GM23338 (cell line): ENCODE measurements at regions not wholly inside any gene's neighbourhood (a gene's known extent, or its start where the extent isn't known, plus 50 kb on each side); places are given as distances from the start of the nearest gene placed in this dataset.

Source experiments
- ATAC-seq: fragments of 200-7000 bp; cut with Tn5 transposase; 3 replicates; pipeline ENCODE4 v1.9.1; 2020
- DNase-seq: peaks from one replicate; pipeline ENCODE4 v3.0.0-alpha.2; 2015; ENCODE audit warnings: low spot score
- H2AFZ ChIP-seq: fragments of 200-600 bp; sonication (generic); 2 replicates; pipeline ENCODE4 v1.8.0; 2016; ENCODE audit warnings: antibody characterized with exemption, mild to moderate bottlenecking, moderate library complexity
- H3F3A ChIP-seq: fragments of 200-600 bp; sonication (generic); replicated peaks from 2 replicates; pipeline ENCODE4 v1.8.0; 2017; ENCODE audit warnings: antibody characterized with exemption, mixed run types, low read depth
- H3K27ac ChIP-seq: fragments of 200-600 bp; sonication (generic); 2 replicates; pipeline ENCODE4 v1.6.1; 2016; ENCODE audit warnings: low read depth
- H3K27me3 ChIP-seq: fragments of 200-600 bp; sonication (generic); 2 replicates; pipeline ENCODE4 v1.8.0; 2016; ENCODE audit warnings: mild to moderate bottlenecking, mixed run types, moderate library complexity; ENCODE audit not compliant: insufficient read depth
- H3K36me3 ChIP-seq: fragments of 200-600 bp; sonication (generic); 2 replicates; pipeline ENCODE4 v1.8.0; 2016; ENCODE audit warnings: mild to moderate bottlenecking; ENCODE audit not compliant: insufficient read depth
- H3K4me1 ChIP-seq: fragments of 200-600 bp; sonication (generic); 2 replicates; pipeline ENCODE4 v1.8.0; 2016; ENCODE audit warnings: mild to moderate bottlenecking, moderate library complexity; ENCODE audit not compliant: insufficient read depth
- H3K4me2 ChIP-seq: fragments of 200-600 bp; sonication (generic); 2 replicates; pipeline ENCODE4 v1.7.1; 2017; ENCODE audit warnings: mixed run types
- H3K4me3 ChIP-seq: fragments of 200-600 bp; sonication (generic); 2 replicates; pipeline ENCODE4 v1.6.1; 2016; ENCODE audit warnings: mixed run types
- H3K79me2 ChIP-seq: fragments of 200-600 bp; sonication (generic); replicated peaks from 2 replicates; pipeline ENCODE4 v1.8.0; 2017; ENCODE audit warnings: mild to moderate bottlenecking; ENCODE audit not compliant: insufficient read depth
- H3K9me2 ChIP-seq: fragments of 200-600 bp; sonication (generic); 2 replicates; pipeline ENCODE4 v1.8.0; 2017; ENCODE audit not compliant: insufficient read depth
- H4K20me1 ChIP-seq: fragments of 200-600 bp; sonication (generic); replicated peaks from 2 replicates; pipeline ENCODE4 v1.8.0; 2017; ENCODE audit warnings: mild to moderate bottlenecking; ENCODE audit not compliant: insufficient read depth
- H3K27ac Mint-ChIP-seq: 2 replicates; pipeline ENCODE4 v1.8.0; 2020; ENCODE audit warnings: inconsistent platforms, mild to moderate bottlenecking, moderate library complexity, mixed read lengths
- H3K27me3 Mint-ChIP-seq: 3 replicates; pipeline ENCODE4 v1.8.0; 2022; ENCODE audit warnings: low read depth, mild to moderate bottlenecking, moderate library complexity, mixed read lengths, inconsistent platforms; ENCODE audit not compliant: insufficient read depth, poor library complexity
- H3K36me3 Mint-ChIP-seq: 3 replicates; pipeline ENCODE4 v1.8.0; 2021; ENCODE audit warnings: low read depth, mild to moderate bottlenecking, inconsistent platforms, moderate library complexity, mixed read lengths
- H3K4me1 Mint-ChIP-seq: 3 replicates; pipeline ENCODE4 v1.8.0; 2020; ENCODE audit warnings: mild to moderate bottlenecking, inconsistent platforms, mixed read lengths
- H3K4me3 Mint-ChIP-seq: 3 replicates; pipeline ENCODE4 v1.8.0; 2021; ENCODE audit warnings: moderate library complexity, mild to moderate bottlenecking, inconsistent platforms, mixed read lengths
- H3K9me3 Mint-ChIP-seq: 3 replicates; pipeline ENCODE4 v1.8.0; 2020; ENCODE audit warnings: moderate library complexity, mild to moderate bottlenecking, inconsistent platforms, mixed read lengths
- CTCF ChIP-seq, 2 experiments: fragments of 200-600 bp in 1 of 2; sonication (generic) in 1 of 2; conservative IDR thresholded peaks; 2 replicates each; pipeline versions ENCODE4 v1.5.1 to v1.6.1; 2016 to 2017; ENCODE audit warnings: antibody characterized with exemption in 2 of 2, low read depth in 2 of 2, mild to moderate bottlenecking in 2 of 2, moderate library complexity in 1 of 2
- ETS1 ChIP-seq: IDR thresholded peaks from 2 replicates; pipeline ENCODE4 v1.6.1; 2016; ENCODE audit warnings: antibody characterized with exemption
- EZH2 ChIP-seq: fragments of 200-600 bp; sonication (generic); IDR thresholded peaks from one replicate; pipeline ENCODE4 v1.8.0; 2017; ENCODE audit warnings: antibody characterized with exemption, mild to moderate bottlenecking, low read depth; ENCODE audit not compliant: unreplicated experiment
- POLR2AphosphoS5 ChIP-seq: IDR thresholded peaks from 2 replicates; pipeline ENCODE4 v1.6.1; 2016; ENCODE audit warnings: antibody characterized with exemption, low read depth
- REST ChIP-seq: IDR thresholded peaks from one replicate; pipeline ENCODE4 v1.6.1; 2018; ENCODE audit warnings: antibody characterized with exemption; ENCODE audit not compliant: unreplicated experiment
- ZNF331 ChIP-seq: fragments of 250-450 bp; sonication (Bioruptor Pico); IDR thresholded peaks from 2 replicates; pipeline ENCODE4 v1.5.0; 2020; ENCODE audit warnings: low read depth, mild to moderate bottlenecking, moderate library complexity
- ZNF462 ChIP-seq: fragments of 250-450 bp; sonication (Bioruptor Pico); IDR thresholded peaks from 2 replicates; pipeline ENCODE4 v1.5.0; 2020; ENCODE audit warnings: mild to moderate bottlenecking, moderate library complexity

GRCh38 chrX:20521222-20521621 lies 254.5 kb upstream of the RPS6KA3 start (continued):
- TF ChIP-seq CTCF (conservative IDR thresholded peaks at IDR 0.05; ENCODE audit: low read depth in 2 of 2): no peak
- TF ChIP-seq REST: no peak
- TF ChIP-seq ETS1: no peak

- no peak overlapping the region for H3K27ac ChIP-seq
- H3K79me2 ChIP-seq: no peaks in the 10 kb centered on the region
- Mint-ChIP-seq H3K4me3 (no peak overlapping the region), H3K4me1 (peaks cover 4% of the 10 kb centered on the region), H3K27ac (no peak overlapping the region), H3K36me3 (no peaks in the 10 kb centered on the region), H3K27me3 (peaks cover 5% of the 10 kb centered on the region), H3K9me3 (no peaks in the 10 kb centered on the region)
- no peaks in the 10 kb centered on the region for H3K36me3 ChIP-seq
- no peaks in the 10 kb centered on the region for H3K4me1 ChIP-seq
- no peaks in the 10 kb centered on the region for H4K20me1 ChIP-seq
- no peak overlapping the region for H3K4me2 ChIP-seq
- no peaks in the 10 kb centered on the region for H3K9me2 ChIP-seq
- DNase-seq: no peak
- no peaks in the 10 kb centered on the region for H3K27me3 ChIP-seq
- TF ChIP-seq ETS1: no peak
- no peak for TF ChIP-seq ZNF331
- no peak for TF ChIP-seq EZH2
- no peak for TF ChIP-seq ZNF462 (CRISPR knock-in tag)
- no peak for TF ChIP-seq POLR2AphosphoS5
- no peak for TF ChIP-seq CTCF (conservative IDR thresholded peaks at IDR 0.05; ENCODE audit: low read depth in 2 of 2)
- ATAC-seq: no peak
- H3F3A ChIP-seq: no peaks in the 10 kb centered on the region
- H3K4me3 ChIP-seq: no peak overlapping the region
- no peak overlapping the region for H2AFZ ChIP-seq
These were observed 253.1 kb upstream of the RPS6KA3 start for GRCh38 chrX:20519826-20520225.
